ENCODE measurements at regions not wholly inside any gene's neighbourhood (a gene's known extent, or its start where the extent isn't known, plus 50 kb on each side); places are given as distances from the start of the nearest gene placed in this dataset.

DNA sequence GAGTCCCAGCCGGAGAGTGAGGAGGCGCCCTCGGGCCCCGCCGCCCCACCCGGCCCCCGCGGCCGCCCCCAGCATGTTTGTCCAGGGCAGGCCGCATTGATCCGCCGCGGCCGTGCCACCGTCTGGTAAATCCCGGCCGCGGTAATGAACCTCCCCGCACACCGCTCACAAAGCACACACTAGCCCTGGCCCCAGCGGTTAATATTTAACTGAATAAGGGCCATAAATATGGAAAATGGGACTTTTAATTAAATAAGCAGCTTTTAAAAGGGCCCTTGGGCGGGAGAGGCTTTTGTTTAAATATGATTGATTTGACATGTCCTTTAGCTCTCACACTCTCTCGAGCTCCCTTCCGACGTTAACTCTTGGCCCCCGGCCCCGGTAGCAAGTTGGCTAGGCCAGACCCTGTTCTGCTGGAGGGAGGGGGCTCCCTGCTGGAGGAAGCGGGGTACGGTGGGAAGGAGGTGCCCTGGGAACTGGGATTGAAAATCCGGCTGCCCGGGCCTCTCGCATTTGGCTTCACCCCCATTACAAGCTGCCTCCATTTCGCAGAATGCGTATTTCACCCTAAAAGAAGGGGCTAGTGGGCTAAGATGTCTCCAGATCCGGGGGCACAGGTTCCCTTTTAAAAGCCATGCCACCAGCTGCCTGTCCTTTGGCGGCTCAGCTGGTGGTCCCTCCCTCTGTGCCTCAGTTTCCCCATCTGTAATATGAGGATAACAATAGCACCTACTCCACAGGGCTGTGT is 199.8 kb downstream of the RBM19 start:
- DNase-seq (no peak), ATAC-seq (no peak)
- Mint-ChIP-seq H3K27me3 (peaks cover 18% of the 10 kb centered on the region), H3K9me3 (ENCODE audit: low read depth) (no peaks in the 10 kb centered on the region), H3K36me3 (ENCODE audit: low read depth) (no peaks in the 10 kb centered on the region), H3K27ac (no peak overlapping the region), H3K4me1 (no peaks in the 10 kb centered on the region), H3K4me3 (no peak overlapping the region)
- POLR2A ChIA-PET: interaction anchor here (0.6 kb wide), 1 partner anchor 103 kb away, joined by 3 read pairs; no protein-coding TSS in a partner anchor
- CTCF ChIA-PET: interaction anchor here (0.8 kb wide), 1 partner anchor 21 kb away, joined by 3 read pairs; no protein-coding TSS in a partner anchor
- intact Hi-C loops (cut with DNase I, micrococcal nuclease): no loop called here

DNA sequence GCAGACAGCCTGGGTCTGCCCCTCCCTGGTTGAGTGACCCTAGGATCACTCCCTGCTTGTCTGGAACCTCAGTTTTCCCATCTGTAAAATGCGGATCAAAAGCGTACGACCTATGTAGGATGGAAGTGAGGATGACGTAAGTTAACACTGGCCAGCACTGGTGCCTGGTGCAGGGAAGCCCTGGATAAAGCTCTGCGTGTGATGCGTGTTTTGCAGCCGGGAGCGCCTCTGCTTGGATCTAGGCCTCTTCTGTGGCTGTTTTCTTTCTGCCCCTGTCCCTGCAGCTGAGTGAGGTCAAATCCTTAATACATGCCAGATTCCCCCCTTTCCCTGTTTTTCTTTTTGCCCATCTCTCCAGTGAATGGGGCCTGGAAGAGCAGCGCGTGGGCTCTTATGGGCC is 201.5 kb downstream of the RBM19 start:
- intact Hi-C loops (cut with DNase I, micrococcal nuclease): no loop called here
- Mint-ChIP-seq H3K4me1 (no peaks in the 10 kb centered on the region), H3K9me3 (ENCODE audit: low read depth) (no peaks in the 10 kb centered on the region), H3K27me3 (peaks cover 21% of the 10 kb centered on the region), H3K4me3 (no peak overlapping the region), H3K27ac (no peak overlapping the region), H3K36me3 (ENCODE audit: low read depth) (no peaks in the 10 kb centered on the region)
- ATAC-seq (no peak), DNase-seq (no peak)
- POLR2A ChIA-PET: no interaction called here
- CTCF ChIA-PET: no interaction called here

DNA sequence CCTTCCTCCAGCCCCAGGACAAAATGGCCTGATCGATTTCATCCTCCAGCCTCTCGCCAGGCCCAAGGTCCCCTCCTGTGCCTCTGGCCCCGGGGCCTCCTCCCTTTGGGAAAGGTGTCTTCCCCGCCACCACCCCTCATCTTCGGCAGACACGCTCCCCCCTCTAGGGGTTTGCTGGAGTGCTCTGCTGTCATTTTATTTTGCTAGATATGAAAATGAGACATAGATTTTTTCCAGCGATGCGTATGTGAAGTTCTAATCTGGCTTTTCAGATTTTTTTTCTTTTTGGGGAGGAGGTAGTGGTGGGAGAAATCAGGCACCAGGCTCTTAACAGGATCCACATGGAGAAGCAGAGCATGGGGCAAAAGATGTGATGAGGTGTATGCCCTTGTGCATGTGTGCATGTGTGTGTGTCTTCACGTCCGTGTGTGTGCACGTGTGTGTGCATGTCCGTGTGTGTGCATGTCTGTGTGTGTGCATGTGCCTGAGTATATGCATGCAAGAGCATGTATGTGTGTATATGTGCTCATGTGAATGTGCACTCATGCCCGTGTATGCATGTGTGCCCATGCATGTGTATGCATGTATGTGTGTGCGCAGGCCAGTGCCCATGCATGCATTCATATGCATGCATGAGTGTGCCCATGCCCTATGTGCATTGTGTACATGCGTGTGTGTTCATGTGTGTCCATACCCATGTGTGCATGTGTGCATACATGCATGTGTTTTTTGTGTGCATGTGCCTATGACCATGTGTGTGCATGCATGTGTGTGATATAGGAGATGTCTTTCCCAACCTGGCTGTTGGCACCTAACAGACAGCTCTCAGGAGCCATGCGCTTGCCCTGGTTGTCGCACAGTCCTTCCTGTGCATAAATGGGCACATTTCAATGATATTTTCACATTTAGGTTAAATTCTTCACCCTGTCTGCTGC is 203.0 kb downstream of the RBM19 start:
- no peaks in the 10 kb centered on the region for H3K9me3 Mint-ChIP-seq (ENCODE audit: low read depth)
- POLR2A ChIA-PET: no interaction called here
- no peak overlapping the region for H3K4me3 Mint-ChIP-seq
- no peak for ATAC-seq
- H3K27me3 Mint-ChIP-seq: peaks cover 19% of the 10 kb centered on the region
- no peaks in the 10 kb centered on the region for H3K4me1 Mint-ChIP-seq
- DNase-seq: no peak
- no peaks in the 10 kb centered on the region for H3K36me3 Mint-ChIP-seq (ENCODE audit: low read depth)
- no peak overlapping the region for H3K27ac Mint-ChIP-seq
- intact Hi-C loops (cut with DNase I, micrococcal nuclease): no loop called here
- CTCF ChIA-PET: no interaction called here

DNA sequence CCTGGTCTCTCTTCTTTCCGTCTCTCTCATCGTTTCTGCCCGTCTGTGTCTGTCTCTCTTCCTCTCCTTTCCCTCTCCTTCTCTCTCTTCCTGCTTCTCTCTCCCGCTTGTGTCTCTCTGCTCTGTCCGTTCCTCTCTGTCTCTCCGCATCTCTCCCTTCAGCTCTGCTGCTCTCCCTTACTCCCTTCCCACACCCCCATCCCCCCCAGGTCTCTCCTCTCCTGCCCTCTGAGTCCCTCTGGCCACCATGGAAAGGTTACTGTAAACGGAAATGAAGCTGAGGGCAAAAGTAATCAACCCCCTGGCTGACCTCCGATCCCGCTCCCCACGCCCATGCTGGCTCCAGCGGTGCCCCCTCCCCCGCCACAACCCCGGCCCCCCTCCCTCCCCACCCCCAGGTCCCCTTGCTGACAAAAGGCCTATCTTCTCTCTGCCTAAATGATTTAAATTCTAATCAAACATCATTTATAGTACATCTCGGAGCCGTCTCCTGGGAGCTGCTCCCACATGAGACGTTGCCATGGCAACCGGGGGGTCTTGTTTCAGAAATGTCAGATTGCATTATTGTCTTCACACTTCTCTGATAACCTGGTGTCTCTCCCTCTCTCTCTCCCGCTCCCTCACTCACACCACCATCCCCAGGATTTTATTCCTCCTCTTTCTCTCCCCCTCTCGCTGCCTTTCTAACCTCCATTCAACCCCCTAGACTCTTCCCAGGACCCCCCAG is 203.8 kb downstream of the RBM19 start:
- Mint-ChIP-seq H3K27ac (no peak overlapping the region), H3K36me3 (ENCODE audit: low read depth) (no peaks in the 10 kb centered on the region), H3K9me3 (ENCODE audit: low read depth) (no peaks in the 10 kb centered on the region), H3K4me1 (no peaks in the 10 kb centered on the region), H3K27me3 (peaks cover 19% of the 10 kb centered on the region), H3K4me3 (no peak overlapping the region)
- POLR2A ChIA-PET: no interaction called here
- intact Hi-C loops (cut with DNase I, micrococcal nuclease): no loop called here
- ATAC-seq (no peak), DNase-seq (no peak)
- CTCF ChIA-PET: no interaction called here

DNA sequence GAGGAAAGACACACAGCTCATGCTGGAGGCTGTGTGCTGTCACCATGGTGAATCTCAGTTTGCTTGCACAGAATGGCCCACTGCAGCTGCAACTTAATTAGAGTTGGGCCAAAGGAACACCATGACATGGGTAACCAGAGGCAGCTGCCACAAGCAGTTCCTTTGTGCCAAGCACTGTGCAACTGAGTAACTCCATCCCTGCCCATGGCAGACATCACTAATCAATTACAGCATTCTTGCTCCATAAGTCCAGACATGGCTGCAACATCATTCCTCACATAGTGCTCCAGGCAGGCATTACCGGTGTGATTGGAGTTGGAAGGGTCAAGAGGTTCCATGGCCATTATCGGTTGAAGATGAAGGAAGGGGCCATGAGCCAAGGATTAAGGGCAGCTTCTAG is 207.0 kb downstream of the RBM19 start:
- ATAC-seq: no peak
- Mint-ChIP-seq H3K4me3 (no peak overlapping the region), H3K27me3 (peaks cover 19% of the 10 kb centered on the region), H3K27ac (no peak overlapping the region), H3K36me3 (ENCODE audit: low read depth) (no peaks in the 10 kb centered on the region), H3K9me3 (ENCODE audit: low read depth) (no peaks in the 10 kb centered on the region), H3K4me1 (no peaks in the 10 kb centered on the region)
- POLR2A ChIA-PET: no interaction called here
- intact Hi-C loops (cut with DNase I, micrococcal nuclease): no loop called here
- no peak for DNase-seq
- CTCF ChIA-PET: interaction anchor here (0.6 kb wide), 1 partner anchor 298 kb away, joined by 4 read pairs; no protein-coding TSS in a partner anchor

DNA sequence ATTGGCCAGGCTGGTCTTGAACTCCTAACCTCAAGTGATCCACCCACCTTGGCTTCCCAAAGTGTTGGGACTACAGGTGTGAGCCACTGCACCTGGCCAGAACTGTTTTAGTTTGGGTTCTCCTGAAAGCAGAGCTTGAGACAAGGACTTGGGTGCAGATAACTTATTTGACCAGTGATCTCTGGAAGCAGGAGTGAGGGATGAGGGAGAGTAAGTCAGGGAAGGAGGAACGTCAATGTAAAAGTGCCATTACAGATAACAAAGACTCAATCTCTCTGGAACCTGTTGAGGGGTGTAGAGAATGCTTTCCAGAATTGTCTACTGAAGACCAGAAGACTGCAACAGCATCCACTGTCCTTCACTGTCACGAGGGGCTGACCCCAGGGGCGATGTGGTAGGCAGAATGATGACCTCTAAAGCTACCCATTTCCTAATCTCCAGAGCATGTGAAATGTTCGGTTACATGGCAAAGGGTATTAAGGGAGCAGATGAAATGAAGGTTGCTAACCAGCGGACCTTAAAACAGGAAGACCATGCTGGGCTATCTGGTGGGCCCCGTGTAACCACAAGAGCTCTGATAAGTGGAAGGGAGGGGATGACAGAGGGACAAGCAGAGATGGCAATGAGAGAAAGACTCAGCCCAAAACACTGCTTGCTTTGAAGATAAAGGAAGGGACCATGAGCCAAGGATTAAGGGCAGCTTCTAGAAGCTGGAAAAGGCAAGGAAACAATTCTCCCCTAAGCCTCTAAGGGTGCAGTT is 207.8 kb downstream of the RBM19 start:
- Mint-ChIP-seq H3K4me1 (no peaks in the 10 kb centered on the region), H3K4me3 (no peak overlapping the region), H3K36me3 (ENCODE audit: low read depth) (no peaks in the 10 kb centered on the region), H3K27me3 (peaks cover 17% of the 10 kb centered on the region), H3K9me3 (ENCODE audit: low read depth) (no peaks in the 10 kb centered on the region), H3K27ac (no peak overlapping the region)
- POLR2A ChIA-PET: no interaction called here
- intact Hi-C loops (cut with DNase I, micrococcal nuclease): no loop called here
- ATAC-seq (no peak), DNase-seq (no peak)
- CTCF ChIA-PET: interaction anchor here (0.8 kb wide), 1 partner anchor 43 kb away, joined by 3 read pairs; no protein-coding TSS in a partner anchor

DNA sequence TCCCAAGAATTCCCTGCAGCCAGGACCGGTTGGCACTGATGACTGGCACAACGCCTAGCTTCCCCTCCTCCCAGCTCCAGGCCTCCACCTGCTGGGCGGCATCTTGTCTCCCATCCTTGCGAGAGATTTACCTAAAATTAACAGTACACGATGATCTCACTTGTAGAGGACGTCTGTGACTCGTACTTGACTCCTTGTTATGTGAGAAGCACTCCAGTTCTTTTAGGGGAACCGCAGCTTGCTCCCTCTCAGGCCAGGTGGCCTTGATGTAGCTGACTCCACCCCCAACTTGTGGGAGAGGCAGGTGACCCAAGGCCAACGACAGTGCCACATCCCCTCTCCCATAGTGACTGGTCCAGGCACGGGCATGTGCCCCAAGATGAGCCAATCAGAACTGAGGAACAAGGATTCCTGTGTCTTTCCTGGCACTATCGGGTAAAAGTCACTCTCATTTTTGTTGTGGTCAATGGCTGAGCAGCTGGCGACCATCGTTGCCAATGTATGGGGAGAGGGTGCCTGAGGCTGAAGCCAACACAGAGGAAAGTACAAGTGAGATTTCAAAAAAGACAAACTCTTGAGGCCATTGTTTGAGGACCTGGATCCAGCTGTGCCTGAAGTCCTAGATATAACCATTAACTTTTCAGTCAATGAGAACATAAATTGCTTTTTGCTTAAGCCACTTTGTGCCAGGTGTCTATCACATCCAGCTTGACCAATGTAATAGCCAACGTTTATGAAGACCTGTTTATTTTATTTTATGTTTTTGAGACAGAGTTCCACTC is 208.7 kb downstream of the RBM19 start:
- no peak for DNase-seq
- intact Hi-C loops (cut with DNase I, micrococcal nuclease): no loop called here
- ATAC-seq: no peak
- Mint-ChIP-seq H3K36me3 (ENCODE audit: low read depth) (no peaks in the 10 kb centered on the region), H3K27me3 (peaks cover 8% of the 10 kb centered on the region), H3K4me1 (no peaks in the 10 kb centered on the region), H3K4me3 (no peak overlapping the region), H3K27ac (no peak overlapping the region), H3K9me3 (ENCODE audit: low read depth) (no peaks in the 10 kb centered on the region)
- POLR2A ChIA-PET: no interaction called here
- CTCF ChIA-PET: interaction anchor here (0.8 kb wide), 1 partner anchor 42 kb away, joined by 3 read pairs; no protein-coding TSS in a partner anchor

DNA sequence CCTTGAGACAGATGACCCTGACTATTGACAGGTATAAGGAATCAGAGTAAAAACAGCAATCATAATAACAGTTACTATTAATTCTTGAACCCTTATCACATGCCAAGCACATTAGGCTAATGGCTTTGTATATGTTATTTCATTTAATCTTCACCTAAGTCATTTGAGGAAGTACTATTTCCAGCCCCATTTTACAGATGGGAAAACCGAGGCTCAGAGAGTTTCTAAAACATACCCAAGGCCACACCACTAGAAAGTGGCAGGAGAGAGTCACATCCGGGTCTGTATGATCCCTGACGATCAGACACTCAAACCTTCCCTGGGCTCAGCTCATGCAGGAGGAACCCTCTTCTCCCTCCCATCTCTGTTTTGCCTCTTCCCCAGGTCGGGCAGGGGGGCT is 209.5 kb downstream of the RBM19 start:
- no peak overlapping the region for H3K27ac Mint-ChIP-seq
- peaks cover 4% of the 10 kb centered on the region for H3K27me3 Mint-ChIP-seq
- no peaks in the 10 kb centered on the region for H3K9me3 Mint-ChIP-seq (ENCODE audit: low read depth)
- DNase-seq (no peak), ATAC-seq (no peak)
- POLR2A ChIA-PET: no interaction called here
- no peak overlapping the region for H3K4me3 Mint-ChIP-seq
- no peaks in the 10 kb centered on the region for H3K4me1 Mint-ChIP-seq
- CTCF ChIA-PET: no interaction called here
- H3K36me3 Mint-ChIP-seq (ENCODE audit: low read depth): no peaks in the 10 kb centered on the region
- intact Hi-C loops (cut with DNase I, micrococcal nuclease): no loop called here

DNA sequence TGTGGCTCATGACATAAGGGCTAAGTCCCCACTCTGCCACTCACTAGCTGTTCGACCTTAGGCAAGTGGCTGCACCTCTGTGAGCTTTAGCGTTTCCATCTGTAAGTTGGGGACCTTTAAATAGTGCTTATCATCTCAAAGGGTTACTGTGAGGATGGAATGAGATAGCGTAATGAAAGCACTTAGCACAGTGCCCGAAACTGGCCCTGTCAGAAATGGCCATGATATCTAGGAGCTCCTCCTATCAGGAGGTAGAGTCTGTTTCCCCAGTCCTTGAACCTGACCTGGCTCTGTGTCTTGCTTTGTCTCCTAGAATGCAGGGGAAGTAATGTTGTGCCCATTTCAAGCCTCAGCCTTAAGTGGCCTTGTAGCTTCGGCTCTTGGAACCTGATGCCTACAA is 211.0 kb downstream of the RBM19 start:
- no peak overlapping the region for H3K27ac Mint-ChIP-seq
- no peaks in the 10 kb centered on the region for H3K4me1 Mint-ChIP-seq
- DNase-seq: no peak
- no peaks in the 10 kb centered on the region for H3K36me3 Mint-ChIP-seq (ENCODE audit: low read depth)
- ATAC-seq: no peak
- no peak overlapping the region for H3K4me3 Mint-ChIP-seq
- H3K27me3 Mint-ChIP-seq: peaks cover 2% of the 10 kb centered on the region
- CTCF ChIA-PET: no interaction called here
- no peaks in the 10 kb centered on the region for H3K9me3 Mint-ChIP-seq (ENCODE audit: low read depth)
- intact Hi-C loops (cut with DNase I, micrococcal nuclease): no loop called here
- POLR2A ChIA-PET: no interaction called here

DNA sequence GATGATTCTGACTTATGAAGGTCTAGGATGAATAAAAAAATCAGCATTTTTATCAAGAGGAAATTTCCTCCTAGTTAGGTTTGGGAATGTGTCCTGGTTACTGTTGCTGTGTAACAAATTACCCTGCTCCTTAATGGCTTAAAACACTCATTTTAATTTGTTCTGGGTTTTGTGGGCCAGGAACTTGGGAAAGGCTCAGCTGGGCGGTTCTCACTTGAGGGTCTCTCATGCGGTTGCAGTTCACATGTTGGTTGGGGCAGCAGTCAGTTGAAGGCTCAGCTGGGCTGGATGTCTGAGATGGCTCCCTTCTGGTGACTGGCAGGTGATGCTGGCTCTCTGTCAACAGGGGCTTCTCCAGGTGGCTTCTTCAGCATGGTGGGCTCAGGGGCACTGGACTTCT is 214.6 kb downstream of the RBM19 start:
- Mint-ChIP-seq H3K36me3 (ENCODE audit: low read depth) (no peaks in the 10 kb centered on the region), H3K27ac (no peak overlapping the region), H3K9me3 (ENCODE audit: low read depth) (no peaks in the 10 kb centered on the region), H3K4me3 (no peak overlapping the region), H3K27me3 (peaks cover 11% of the 10 kb centered on the region), H3K4me1 (no peaks in the 10 kb centered on the region)
- ATAC-seq: no peak
- intact Hi-C loops (cut with DNase I, micrococcal nuclease): no loop called here
- CTCF ChIA-PET: no interaction called here
- DNase-seq: no peak
- POLR2A ChIA-PET: no interaction called here

DNA sequence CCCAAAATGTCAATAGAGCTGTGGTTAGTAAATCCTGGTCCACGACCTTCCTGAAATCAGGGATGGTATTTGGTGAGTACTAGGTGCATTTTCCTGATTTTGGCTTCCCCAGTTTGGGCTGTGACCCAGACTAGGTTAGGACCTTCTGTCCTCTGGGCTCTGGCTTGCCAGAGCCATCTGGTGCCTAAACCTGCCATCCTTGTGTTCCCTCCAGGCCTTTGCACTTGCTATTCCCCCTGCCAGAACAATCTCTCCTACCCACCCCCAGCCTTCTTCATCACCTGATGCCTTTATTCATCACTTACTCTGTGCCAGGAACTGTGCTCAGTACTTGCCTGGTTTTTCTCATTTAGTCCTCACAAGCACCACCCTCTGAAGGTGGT is 216.7 kb downstream of the RBM19 start:
- Mint-ChIP-seq H3K9me3 (ENCODE audit: low read depth) (no peaks in the 10 kb centered on the region), H3K36me3 (ENCODE audit: low read depth) (no peaks in the 10 kb centered on the region), H3K27me3 (peaks cover 14% of the 10 kb centered on the region), H3K4me3 (no peak overlapping the region), H3K27ac (no peak overlapping the region), H3K4me1 (no peaks in the 10 kb centered on the region)
- ChIA-PET POLR2A (no interaction called here), CTCF (no interaction called here)
- DNase-seq (no peak), ATAC-seq (no peak)
- intact Hi-C loops (cut with DNase I, micrococcal nuclease): no loop called here
